Omental fat pad (tissue), 3 donors: ENCODE measurements at regions not wholly inside any gene's neighbourhood (a gene's known extent, or its start where the extent isn't known, plus 50 kb on each side); places are given as distances from the start of the nearest gene placed in this dataset.

Source experiments
- ATAC-seq: fragments of 150-250 bp; one replicate; pipeline ENCODE4 v1.9.1; 2016; ENCODE audit warnings: mild to moderate bottlenecking, moderate library complexity; ENCODE audit not compliant: low FRiP score
- DNase-seq: peaks from one replicate; pipeline ENCODE4 v3.0.0-alpha.2; 2019; ENCODE audit warnings: low spot score
- CTCF ChIP-seq, 3 donors: fragments of 450-650 bp; IDR thresholded peaks; one replicate each; pipeline ENCODE4 v1.5.1; 2016 to 2017; ENCODE audit warnings: antibody characterized with exemption in 3 of 3, mild to moderate bottlenecking in 3 of 3, moderate library complexity in 2 of 3

- ATAC-seq, result no peak
- TF ChIP-seq CTCF (IDR thresholded peaks at IDR 0.05), result no peak
- DNase-seq, result no peak
These were observed 110.6 kb upstream of the GLI3 start for GRCh38 chr7:42347616-42348015.

DNA sequence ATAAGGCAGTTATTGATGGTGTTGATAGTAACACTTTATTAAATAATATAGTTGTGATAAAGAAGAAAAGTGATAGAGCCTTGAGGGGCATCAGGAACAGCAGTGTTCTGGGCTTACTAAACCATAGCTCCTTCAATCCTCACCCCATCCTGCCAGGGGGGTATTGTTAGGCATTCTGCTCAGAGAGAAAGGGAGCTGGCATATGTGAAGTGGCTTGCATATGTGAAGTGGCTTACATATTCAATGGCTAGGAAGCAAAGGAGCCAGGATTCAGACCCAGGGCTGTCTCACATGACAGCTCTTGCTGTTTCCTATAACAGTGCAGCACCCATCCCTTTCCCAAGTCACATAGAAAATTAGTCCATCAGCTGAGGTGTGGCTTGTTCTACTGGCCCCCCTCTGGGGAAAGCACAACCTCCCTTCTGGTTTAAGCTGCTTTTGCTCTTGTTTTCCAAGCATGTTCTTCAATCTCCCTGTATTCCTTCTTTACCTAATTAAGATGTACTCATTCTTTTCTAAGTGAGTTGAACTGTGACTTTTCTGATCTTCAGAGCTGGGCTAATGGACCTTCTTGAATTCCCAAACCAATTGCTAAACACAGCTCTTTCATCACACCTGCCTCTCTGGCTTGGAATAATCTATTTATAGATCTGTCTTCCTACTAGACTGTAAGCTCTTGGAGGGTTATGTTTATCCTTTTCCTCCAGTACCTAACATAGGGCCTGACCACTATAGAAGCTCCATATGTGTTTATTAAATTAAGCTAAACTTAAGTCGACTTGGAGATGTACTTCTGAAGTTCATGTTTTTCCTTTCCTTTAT, 108.7 kb upstream of the GLI3 start:
- ATAC-seq (no peak), DNase-seq (no peak)
- TF ChIP-seq CTCF (IDR thresholded peaks at IDR 0.05), result no peak

- ATAC-seq, result no peak
- no peak for DNase-seq
These were observed 107.3 kb upstream of the GLI3 start for GRCh38 chr7:42344198-42344755.

GRCh38 chr7:42342381-42342780, 105.4 kb upstream of the GLI3 start:
- no peak for DNase-seq
- ATAC-seq, result no peak
- no peak for TF ChIP-seq CTCF (IDR thresholded peaks at IDR 0.05)

More at GRCh38 chr7:42344198-42344755, 107.3 kb upstream of the GLI3 start:
- no peak for TF ChIP-seq CTCF (IDR thresholded peaks at IDR 0.05)

DNA sequence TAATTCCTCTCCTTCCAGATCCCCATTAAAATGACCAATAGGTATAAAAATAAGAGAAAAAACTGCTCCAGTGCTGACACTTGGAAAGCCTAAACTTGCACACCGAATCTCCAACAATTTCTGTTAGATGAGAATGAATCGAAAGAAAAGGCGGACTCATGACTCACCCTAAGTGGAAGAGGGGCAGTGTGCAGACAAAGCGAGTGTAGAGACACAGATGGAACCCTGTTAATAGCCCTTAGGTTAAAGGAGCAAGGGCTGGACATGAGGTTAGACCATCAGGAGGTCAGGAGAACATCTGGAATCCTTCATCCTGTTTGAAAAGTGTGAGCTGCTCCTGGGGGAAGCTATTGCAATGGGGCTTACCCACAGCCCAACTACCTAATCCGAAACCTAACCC, 103.4 kb upstream of the GLI3 start:
- ATAC-seq (no peak), DNase-seq (no peak)
- TF ChIP-seq CTCF (IDR thresholded peaks at IDR 0.05), result no peak

DNA sequence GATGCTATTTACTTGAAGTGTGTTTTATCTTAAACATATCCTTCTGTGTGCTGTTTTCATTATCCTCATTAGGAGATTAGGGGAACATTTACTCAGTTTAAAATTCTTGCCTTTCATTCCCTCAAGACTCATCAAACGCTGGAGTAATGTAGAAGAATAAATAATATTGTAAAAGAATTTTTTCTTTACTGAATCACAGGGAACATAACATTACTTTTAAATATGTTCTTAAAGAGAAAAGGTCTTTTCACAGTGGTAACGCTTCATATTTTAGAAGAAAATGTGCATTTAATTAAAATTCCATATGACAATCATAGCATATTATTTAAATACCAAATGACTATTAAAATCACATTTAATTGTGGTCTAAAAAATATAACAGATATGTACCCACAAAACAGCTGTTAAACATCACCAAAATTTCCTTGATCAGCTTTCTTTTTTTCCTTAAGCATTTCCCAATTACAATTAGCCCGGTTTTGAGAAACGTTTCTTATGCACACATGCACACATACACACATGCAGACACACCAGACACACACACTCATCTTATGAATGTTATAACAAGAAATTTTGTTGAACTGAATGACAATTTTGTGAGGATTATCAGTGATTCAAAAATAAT, 102.0 kb upstream of the GLI3 start:
- TF ChIP-seq CTCF (IDR thresholded peaks at IDR 0.05), result no peak
- DNase-seq (no peak), ATAC-seq (no peak)
